H1 (cell line): ENCODE measurements at regions not wholly inside any gene's neighbourhood (a gene's known extent, or its start where the extent isn't known, plus 50 kb on each side); places are given as distances from the start of the nearest gene placed in this dataset.

ENCODE experiments used
- CTCF ChIA-PET: fragments of 300-600 bp; sonication (Branson Sonifier 250); formaldehyde crosslinking; loops from one replicate; lab custom pipeline; 2021; ENCODE audit not compliant: partially characterized antibody; lab: Charles Lee
- POLR2A ChIA-PET: fragments of 300-600 bp; sonication (Branson Sonifier 250); formaldehyde crosslinking; loops from one replicate; lab custom pipeline; 2021; ENCODE audit warnings: inconsistent platforms; ENCODE audit not compliant: partially characterized antibody; lab: Charles Lee
- DNase-seq, 2 experiments: peaks; one replicate each; pipeline versions ENCODE4 v3.0.0 to v3.0.0-alpha.2; 2010 to 2022; ENCODE audit warnings: low spot score in 2 of 2, low read depth in 1 of 2, mixed read lengths in 1 of 2
- FAIRE-seq: peaks from 2 replicates; lab custom pipeline; 2011; peaks lifted over from hg19 to GRCh38; lab: Jason Lieb, UNC
- H2AFZ ChIP-seq: 2 replicates; pipeline ENCODE4 v1.8.1; 2012; ENCODE audit warnings: low read length, inconsistent platforms
- H2AK5ac ChIP-seq: 2 replicates; pipeline ENCODE4 v1.6.1; 2013; ENCODE audit warnings: low read depth, low read length
- H2BK120ac ChIP-seq: replicated peaks from 2 replicates; pipeline ENCODE3; 2013; ENCODE audit warnings: low read depth, low read length, inconsistent platforms
- H2BK12ac ChIP-seq: 2 replicates; pipeline ENCODE4 v1.6.1; 2013; ENCODE audit warnings: low read depth, low read length
- H2BK15ac ChIP-seq: 2 replicates; pipeline ENCODE4 v1.6.1; 2013; ENCODE audit warnings: low read length
- H2BK20ac ChIP-seq: 2 replicates; pipeline ENCODE4 v1.6.1; 2013; ENCODE audit warnings: low read length
- H2BK5ac ChIP-seq: 2 replicates; pipeline ENCODE4 v1.6.1; 2013; ENCODE audit warnings: low read depth, low read length
- H3K14ac ChIP-seq: 2 replicates; pipeline ENCODE4 v1.6.1; 2013; ENCODE audit warnings: inconsistent platforms; ENCODE audit not compliant: insufficient read length
- H3K18ac ChIP-seq: 2 replicates; pipeline ENCODE4 v1.6.1; 2013; ENCODE audit warnings: low read length; ENCODE audit errors: extremely low read depth
- H3K23ac ChIP-seq: 2 replicates; pipeline ENCODE4 v1.6.1; 2013; ENCODE audit warnings: inconsistent platforms; ENCODE audit not compliant: insufficient read length
- H3K23me2 ChIP-seq: 2 replicates; pipeline ENCODE4 v1.6.1; 2013; ENCODE audit warnings: low read depth, low read length
- H3K27ac ChIP-seq: 2 replicates; pipeline ENCODE4 v1.6.1; 2011; ENCODE audit warnings: low read depth, low read length, inconsistent platforms
- H3K27me3 ChIP-seq, 4 experiments: replicated peaks in 1 of 4; 1 replicate in 1 of 4; 2 replicates in 3 of 4; pipeline versions ENCODE4 v1.6.1 to v1.8.1; 2011 to 2013; ENCODE audit warnings: low read length in 3 of 4, mild to moderate bottlenecking in 3 of 4, inconsistent platforms in 2 of 4, mixed read lengths in 2 of 4, moderate library complexity in 1 of 4; ENCODE audit not compliant: control insufficient read depth in 3 of 4, insufficient read depth in 3 of 4; ENCODE audit errors: extremely low read depth in 1 of 4
- H3K36me3 ChIP-seq, 4 experiments: 2 replicates each; pipeline versions ENCODE4 v1.6.1 to v1.8.1; 2011 to 2013; ENCODE audit warnings: mild to moderate bottlenecking in 4 of 4, low read length in 3 of 4, moderate library complexity in 2 of 4, control low read depth in 1 of 4, inconsistent platforms in 1 of 4; ENCODE audit not compliant: insufficient read depth in 4 of 4, control insufficient read depth in 2 of 4
- H3K4ac ChIP-seq: replicated peaks from 2 replicates; pipeline ENCODE3; 2013; ENCODE audit warnings: low read length, low read depth, mixed read lengths, inconsistent platforms; ENCODE audit not compliant: insufficient read length
- H3K4me1 ChIP-seq, 4 experiments: replicated peaks in 1 of 4; 1 replicate in 1 of 4; 2 replicates in 3 of 4; pipeline versions ENCODE4 v1.6.1 to v1.8.1; 2011 to 2013; ENCODE audit warnings: low read length in 3 of 4, inconsistent platforms in 2 of 4, mixed read lengths in 1 of 4; ENCODE audit not compliant: insufficient read depth in 4 of 4, control insufficient read depth in 3 of 4
- H3K4me2 ChIP-seq, 2 experiments: 2 replicates each; pipeline versions ENCODE4 v1.6.1 to v1.8.1; 2011 to 2013; ENCODE audit warnings: low read depth in 2 of 2, low read length in 2 of 2, control low read depth in 1 of 2, inconsistent platforms in 1 of 2, mild to moderate bottlenecking in 1 of 2; ENCODE audit not compliant: insufficient read depth in 1 of 2
- H3K4me3 ChIP-seq, 4 experiments: fragments of 200-600, 300-600 bp in 1 of 4; sonication (generic), shearing (Covaris generic), sonication (Bioruptor Twin) in 1 of 4; 2 replicates each; pipeline versions ENCODE4 v1.5.1 to v1.8.1; 2011 to 2016; ENCODE audit warnings: low read length in 4 of 4, low read depth in 3 of 4, control low read depth in 2 of 4, inconsistent platforms in 2 of 4, mild to moderate bottlenecking in 2 of 4, mixed read lengths in 1 of 4, moderate library complexity in 1 of 4; ENCODE audit not compliant: insufficient read depth in 2 of 4; ENCODE audit errors: extremely low read depth in 1 of 4
- H3K56ac ChIP-seq: replicated peaks from 2 replicates; pipeline ENCODE3; 2013; ENCODE audit warnings: low read depth, mild to moderate bottlenecking, mixed read lengths, low read length, inconsistent platforms; ENCODE audit not compliant: insufficient read length
- H3K79me1 ChIP-seq: 2 replicates; pipeline ENCODE4 v1.6.1; 2013; ENCODE audit warnings: low read depth, low read length, control low read depth
- H3K79me2 ChIP-seq, 2 experiments: 2 replicates each; pipeline versions ENCODE4 v1.6.1 to v1.8.1; 2012 to 2013; ENCODE audit warnings: low read length in 2 of 2, mild to moderate bottlenecking in 2 of 2, inconsistent platforms in 1 of 2; ENCODE audit not compliant: insufficient read depth in 2 of 2, control insufficient read depth in 1 of 2
- H3K9ac ChIP-seq, 4 experiments: replicated peaks in 1 of 4; 1 replicate in 1 of 4; 2 replicates in 3 of 4; pipeline versions ENCODE4 v1.6.1 to v1.8.1; 2011 to 2013; ENCODE audit warnings: low read depth in 3 of 4, low read length in 3 of 4, control low read depth in 2 of 4, mild to moderate bottlenecking in 2 of 4, moderate library complexity in 2 of 4, inconsistent platforms in 1 of 4; ENCODE audit errors: extremely low read depth in 1 of 4
- H3K9me3 ChIP-seq, 2 experiments: 2 replicates each; pipeline versions ENCODE4 v1.6.1 to v1.8.1; 2012 to 2013; ENCODE audit warnings: mild to moderate bottlenecking in 2 of 2, moderate library complexity in 2 of 2, control low read depth in 1 of 2, inconsistent platforms in 1 of 2, low read depth in 1 of 2, low read length in 1 of 2, mixed read lengths in 1 of 2; ENCODE audit not compliant: insufficient read depth in 2 of 2
- H4K20me1 ChIP-seq, 2 experiments: replicated peaks in 1 of 2; 2 replicates each; pipeline versions ENCODE3 to v1.8.1; 2011 to 2013; ENCODE audit warnings: inconsistent platforms in 2 of 2, low read length in 2 of 2, mild to moderate bottlenecking in 1 of 2; ENCODE audit not compliant: insufficient read depth in 2 of 2, control insufficient read depth in 1 of 2
- H4K5ac ChIP-seq: 2 replicates; pipeline ENCODE4 v1.6.1; 2013; ENCODE audit warnings: low read length, low read depth, mixed read lengths, inconsistent platforms; ENCODE audit not compliant: insufficient read length
- H4K8ac ChIP-seq: 2 replicates; pipeline ENCODE4 v1.8.0; 2013; ENCODE audit warnings: mild to moderate bottlenecking, moderate library complexity, low read length, inconsistent platforms; ENCODE audit not compliant: insufficient read depth; ENCODE audit errors: extremely low read depth
- H4K91ac ChIP-seq: replicated peaks from 2 replicates; pipeline ENCODE3; 2013; ENCODE audit warnings: low read length, mixed read lengths, inconsistent platforms; ENCODE audit not compliant: insufficient read length
- BRCA1 ChIP-seq: IDR thresholded peaks from 2 replicates; pipeline ENCODE4 v1.6.1; 2012; ENCODE audit warnings: low read depth, low read length, improper control_type of control experiment
- EP300 ChIP-seq, 2 experiments: IDR thresholded peaks; 1 replicate in 1 of 2; 2 replicates in 1 of 2; pipeline ENCODE4 v1.6.1; 2011 to 2012; ENCODE audit warnings: low read depth in 2 of 2, low read length in 2 of 2, mild to moderate bottlenecking in 2 of 2, borderline replicate concordance in 1 of 2, inconsistent platforms in 1 of 2, moderate library complexity in 1 of 2
- TEAD4 ChIP-seq: IDR thresholded peaks from 2 replicates; pipeline ENCODE4 v1.6.1; 2012; ENCODE audit warnings: low read depth, low read length, inconsistent platforms, mixed read lengths
- WGBS, 2 experiments: shearing (Covaris generic) in 1 of 2; methylation state at CpG; one replicate each; pipeline versions ENCODE4 v1.1.6 to v1.1.7; 2013 to 2015; ENCODE audit warnings: low lambda C conversion rate in 2 of 2, mixed read lengths in 2 of 2, inconsistent platforms in 1 of 2, low coverage in 1 of 2, missing lambda C conversion rate in 1 of 2; ENCODE audit not compliant: insufficient replicate concordance in 2 of 2, insufficient coverage in 1 of 2, insufficient read length in 1 of 2; ENCODE audit errors: extremely low coverage in 1 of 2, missing lambda C conversion rate in 1 of 2; 5-methylcytosine and 5-hydroxymethylcytosine counted together

GRCh38 chr11:123330071-123330470 is 100.0 kb upstream of the GRAMD1B start:
- H3K27ac ChIP-seq, result no peak overlapping the region
- no peaks in the 10 kb centered on the region for H4K20me1 ChIP-seq
- no peak overlapping the region for H3K4me3 ChIP-seq
- H3K79me1 ChIP-seq, result no peaks in the 10 kb centered on the region
- no peaks in the 10 kb centered on the region for H3K79me2 ChIP-seq
- no peak overlapping the region for H3K4me2 ChIP-seq
- H2BK12ac ChIP-seq, result no peak overlapping the region
- no peak overlapping the region for H3K18ac ChIP-seq
- TF ChIP-seq EP300 (IDR thresholded peaks at IDR 0.05; ENCODE audit: borderline replicate concordance in 1 of 2, low read depth in 2 of 2, low read length in 2 of 2) (no peak), TEAD4 (no peak), BRCA1 (no peak)
- TF ChIP-seq, all 59 proteins: peak for 0
- Histone ChIP-seq H3K27me3 (no peaks in the 10 kb centered on the region), H3K56ac (no peak overlapping the region), H3K36me3 (no peaks in the 10 kb centered on the region), H2BK20ac (no peak overlapping the region), H2BK5ac (no peak overlapping the region), H2BK120ac (no peak overlapping the region), H2AK5ac (no peak overlapping the region), H3K14ac (no peak overlapping the region), H4K8ac (no peak overlapping the region), H4K91ac (no peak overlapping the region), H3K4me1 (no peaks in the 10 kb centered on the region), H3K23me2 (no peaks in the 10 kb centered on the region), H2BK15ac (no peak overlapping the region), H3K23ac (no peak overlapping the region), H2AFZ (no peak overlapping the region), H3K9ac (no peak overlapping the region), H3K9me3 (peaks cover 3 to 4% of the 10 kb centered on the region in 2 experiments; a peak in 1 of 4 replicates), H4K5ac (no peak overlapping the region), H3K4ac (no peak overlapping the region)
- POLR2A ChIA-PET, result no interaction called here
- DNase-seq (no peak), FAIRE-seq (no peak)
- CTCF ChIA-PET, result interaction anchor here (0.9 to 1.5 kb wide), 2 partner anchors 9 to 21 kb away, joined by 3 read pairs; no protein-coding TSS in a partner anchor
- WGBS, 2 experiments, result 95% methylated on average over 4 of the region's 4 CpGs; no CpG with 5 or more reads in 1 of the 2 experiments
